Mesendoderm (in vitro differentiated cells): ENCODE measurements at regions not wholly inside any gene's neighbourhood (a gene's known extent, or its start where the extent isn't known, plus 50 kb on each side); places are given as distances from the start of the nearest gene placed in this dataset.

Experiments used
- DNase-seq: peaks from one replicate; pipeline ENCODE4 v3.0.0; 2013
- H2AK5ac ChIP-seq: 2 replicates; pipeline ENCODE4 v1.6.1; 2013; ENCODE audit warnings: low read length, inconsistent platforms
- H2BK120ac ChIP-seq: 2 replicates; pipeline ENCODE4 v1.6.1; 2013; ENCODE audit warnings: low read depth, mild to moderate bottlenecking, low read length, moderate library complexity, mixed read lengths
- H2BK15ac ChIP-seq: replicated peaks from 2 replicates; pipeline ENCODE4 v1.6.1; 2013; ENCODE audit warnings: low read depth, mild to moderate bottlenecking, moderate library complexity
- H2BK5ac ChIP-seq: 2 replicates; pipeline ENCODE4 v1.6.1; 2013; ENCODE audit warnings: low read length, inconsistent platforms
- H3K18ac ChIP-seq: 2 replicates; pipeline ENCODE4 v1.6.1; 2013; ENCODE audit warnings: mild to moderate bottlenecking, low read length, mixed read lengths
- H3K23ac ChIP-seq: one replicate; pipeline ENCODE4 v1.6.1; 2013; ENCODE audit warnings: low read length
- H3K27ac ChIP-seq: 2 replicates; pipeline ENCODE4 v1.5.1; 2013; ENCODE audit warnings: low read depth, mild to moderate bottlenecking, inconsistent platforms, low read length, moderate library complexity
- H3K27me3 ChIP-seq: 2 replicates; pipeline ENCODE4 v1.6.1; 2013; ENCODE audit warnings: low read length, control low read depth, mild to moderate bottlenecking, inconsistent platforms; ENCODE audit not compliant: insufficient read depth, poor library complexity
- H3K36me3 ChIP-seq: 2 replicates; pipeline ENCODE4 v1.6.1; 2013; ENCODE audit warnings: low read length, inconsistent platforms; ENCODE audit not compliant: control insufficient read depth, insufficient read depth
- H3K4ac ChIP-seq: one replicate; pipeline ENCODE4 v1.6.1; 2013; ENCODE audit warnings: low read depth, mild to moderate bottlenecking, low read length, moderate library complexity
- H3K4me1 ChIP-seq: 2 replicates; pipeline ENCODE4 v1.6.1; 2013; ENCODE audit warnings: low read depth, low read length, inconsistent platforms; ENCODE audit not compliant: control insufficient read depth
- H3K4me2 ChIP-seq: 2 replicates; pipeline ENCODE4 v1.6.1; 2013; ENCODE audit warnings: low read length
- H3K4me3 ChIP-seq: 2 replicates; pipeline ENCODE4 v1.5.1; 2013; ENCODE audit warnings: mild to moderate bottlenecking, low read length
- H3K56ac ChIP-seq: one replicate; pipeline ENCODE4 v1.6.1; 2013; ENCODE audit warnings: low read length
- H3K79me1 ChIP-seq: 2 replicates; pipeline ENCODE4 v1.6.1; 2013; ENCODE audit warnings: low read length, inconsistent platforms
- H3K79me2 ChIP-seq: 2 replicates; pipeline ENCODE4 v1.6.1; 2013; ENCODE audit warnings: mild to moderate bottlenecking, low read length; ENCODE audit not compliant: control insufficient read depth, insufficient read depth
- H3K9ac ChIP-seq: 2 replicates; pipeline ENCODE4 v1.6.1; 2013; ENCODE audit warnings: low read length, inconsistent platforms
- H4K5ac ChIP-seq: one replicate; pipeline ENCODE4 v1.6.1; 2013; ENCODE audit warnings: low read length
- H4K8ac ChIP-seq: one replicate; pipeline ENCODE4 v1.6.1; 2013; ENCODE audit warnings: low read depth, mild to moderate bottlenecking, control low read depth, low read length, moderate library complexity
- WGBS: extraction: QIAGEN DNeasy Blood & Tissue Kit; methylation state at CpG from one replicate; pipeline ENCODE4 v1.1.7; 2013; ENCODE audit warnings: low lambda C conversion rate, missing lambda C conversion rate; ENCODE audit not compliant: insufficient coverage; ENCODE audit errors: extremely low coverage; 5-methylcytosine and 5-hydroxymethylcytosine counted together

DNA sequence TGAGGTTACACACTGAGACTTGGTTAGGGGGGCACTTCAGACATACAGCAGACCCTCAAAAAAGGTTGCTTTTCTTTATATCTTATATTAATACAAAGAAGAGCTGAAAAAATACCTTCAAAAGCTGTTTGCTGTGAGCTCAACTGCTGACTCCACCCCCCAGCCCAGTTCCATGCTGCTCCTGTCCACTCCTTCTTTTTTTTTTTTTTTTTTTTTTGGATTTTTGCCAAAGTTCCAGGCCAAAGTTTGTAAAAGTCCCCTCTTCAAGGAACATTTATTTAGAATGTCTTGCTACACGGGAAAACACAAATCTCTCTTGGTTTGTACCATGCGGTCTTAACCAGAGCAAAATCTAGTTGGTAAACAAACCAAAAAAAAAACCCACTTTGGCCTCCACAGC is 85.3 kb upstream of the AKAP12 start:
- H3K36me3 ChIP-seq: no peaks in the 10 kb centered on the region
- no peaks in the 10 kb centered on the region for H3K79me1 ChIP-seq
- H3K79me2 ChIP-seq: no peaks in the 10 kb centered on the region
- no peak overlapping the region for H3K27ac ChIP-seq
- no peaks in the 10 kb centered on the region for H3K27me3 ChIP-seq
- H4K8ac ChIP-seq: no peak overlapping the region
- no peak overlapping the region for H3K56ac ChIP-seq
- no peak overlapping the region for H3K9ac ChIP-seq
- no peak for DNase-seq
- no CpG with 5 or more reads among the region's 2 CpGs for WGBS
- no peak overlapping the region for H3K23ac ChIP-seq
- no peaks in the 10 kb centered on the region for H3K4me1 ChIP-seq
- H2BK15ac ChIP-seq: no peak overlapping the region
- H3K4me2 ChIP-seq: no peak overlapping the region
- H2BK120ac ChIP-seq: no peak overlapping the region
- no peak overlapping the region for H4K5ac ChIP-seq
- no peak overlapping the region for H3K4ac ChIP-seq
- H3K4me3 ChIP-seq: no peak overlapping the region
- no peak overlapping the region for H2BK5ac ChIP-seq
- H2AK5ac ChIP-seq: no peak overlapping the region
- no peak overlapping the region for H3K18ac ChIP-seq

DNA sequence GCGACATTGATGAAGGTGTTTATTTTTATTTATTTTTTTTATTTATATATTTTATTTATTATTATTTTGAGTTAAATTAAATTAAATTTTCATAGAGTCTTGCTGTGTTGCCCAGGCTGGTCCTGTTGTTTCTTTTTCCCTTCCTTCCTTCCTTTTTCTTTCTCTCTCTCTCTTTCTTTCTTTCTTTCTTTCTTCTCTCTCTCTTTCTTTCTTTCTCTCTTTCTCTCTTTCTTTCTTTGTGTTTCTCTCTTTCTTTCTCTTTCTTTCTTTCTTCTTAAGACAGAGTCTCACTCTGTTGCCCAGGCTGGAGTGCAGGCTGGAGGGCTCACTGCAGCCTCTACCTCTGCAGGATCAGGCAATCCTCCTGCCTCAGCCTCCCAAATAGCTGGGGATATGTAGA is 84.7 kb upstream of the AKAP12 start:
- no peaks in the 10 kb centered on the region for H3K79me1 ChIP-seq
- no peak overlapping the region for H2BK5ac ChIP-seq
- no peak overlapping the region for H3K27ac ChIP-seq
- H3K79me2 ChIP-seq: no peaks in the 10 kb centered on the region
- H3K4me2 ChIP-seq: no peak overlapping the region
- no peak overlapping the region for H3K18ac ChIP-seq
- no peak overlapping the region for H3K4me3 ChIP-seq
- H2BK15ac ChIP-seq: no peak overlapping the region
- no peak overlapping the region for H4K8ac ChIP-seq
- H3K9ac ChIP-seq: no peak overlapping the region
- H4K5ac ChIP-seq: no peak overlapping the region
- H2BK120ac ChIP-seq: no peak overlapping the region
- no peaks in the 10 kb centered on the region for H3K36me3 ChIP-seq
- no peak overlapping the region for H3K23ac ChIP-seq
- H3K56ac ChIP-seq: no peak overlapping the region
- H2AK5ac ChIP-seq: no peak overlapping the region
- no CpG with 5 or more reads among the region's 1 CpG for WGBS
- DNase-seq: no peak
- no peaks in the 10 kb centered on the region for H3K4me1 ChIP-seq
- H3K27me3 ChIP-seq: no peaks in the 10 kb centered on the region
- no peak overlapping the region for H3K4ac ChIP-seq

- Histone ChIP-seq H3K9ac (no peak overlapping the region), H3K56ac (no peak overlapping the region), H4K8ac (no peak overlapping the region), H2BK120ac (no peak overlapping the region), H3K79me2 (no peaks in the 10 kb centered on the region), H4K5ac (no peak overlapping the region), H3K4me1 (no peaks in the 10 kb centered on the region), H3K18ac (no peak overlapping the region), H2BK15ac (no peak overlapping the region), H3K4me2 (no peak overlapping the region), H3K27ac (no peak overlapping the region), H3K36me3 (no peaks in the 10 kb centered on the region), H3K23ac (no peak overlapping the region), H2AK5ac (no peak overlapping the region), H3K4ac (no peak overlapping the region), H3K4me3 (no peak overlapping the region), H3K79me1 (no peaks in the 10 kb centered on the region), H3K27me3 (no peaks in the 10 kb centered on the region), H2BK5ac (no peak overlapping the region)
- no CpG with 5 or more reads among the region's 16 CpGs for WGBS
- no peak for DNase-seq
Observed at GRCh38 chr6:151160929-151161757, 78.6 kb upstream of the AKAP12 start.

GRCh38 chr6:151164383-151164782 is 75.4 kb upstream of the AKAP12 start:
- H3K27me3 ChIP-seq: no peaks in the 10 kb centered on the region
- H3K9ac ChIP-seq: no peak overlapping the region
- no peaks in the 10 kb centered on the region for H3K36me3 ChIP-seq
- H3K79me1 ChIP-seq: no peaks in the 10 kb centered on the region
- H3K4me3 ChIP-seq: no peak overlapping the region
- H2BK5ac ChIP-seq: no peak overlapping the region
- H3K23ac ChIP-seq: no peak overlapping the region
- no peak overlapping the region for H2AK5ac ChIP-seq
- H3K79me2 ChIP-seq: no peaks in the 10 kb centered on the region
- no peaks in the 10 kb centered on the region for H3K4me1 ChIP-seq
- WGBS: no CpG with 5 or more reads among the region's 7 CpGs
- no peak overlapping the region for H3K4me2 ChIP-seq
- H2BK15ac ChIP-seq: no peak overlapping the region
- H3K56ac ChIP-seq: no peak overlapping the region
- H2BK120ac ChIP-seq: no peak overlapping the region
- no peak overlapping the region for H3K27ac ChIP-seq
- H3K4ac ChIP-seq: no peak overlapping the region
- H4K8ac ChIP-seq: no peak overlapping the region
- no peak overlapping the region for H3K18ac ChIP-seq
- H4K5ac ChIP-seq: no peak overlapping the region
- DNase-seq: no peak

GRCh38 chr6:151166180-151166579 is 73.6 kb upstream of the AKAP12 start:
- Histone ChIP-seq H3K18ac (no peak overlapping the region), H4K5ac (no peak overlapping the region), H3K4me2 (no peak overlapping the region), H3K4me1 (no peaks in the 10 kb centered on the region), H4K8ac (no peak overlapping the region), H3K27ac (no peak overlapping the region), H3K4ac (no peak overlapping the region), H3K79me1 (no peaks in the 10 kb centered on the region), H2BK15ac (no peak overlapping the region), H3K9ac (no peak overlapping the region), H3K79me2 (no peaks in the 10 kb centered on the region), H3K4me3 (no peak overlapping the region), H3K56ac (no peak overlapping the region), H2AK5ac (no peak overlapping the region), H3K23ac (no peak overlapping the region), H3K27me3 (no peaks in the 10 kb centered on the region), H3K36me3 (no peaks in the 10 kb centered on the region), H2BK5ac (no peak overlapping the region), H2BK120ac (no peak overlapping the region)
- no peak for DNase-seq
- no CpG with 5 or more reads among the region's 1 CpG for WGBS

DNA sequence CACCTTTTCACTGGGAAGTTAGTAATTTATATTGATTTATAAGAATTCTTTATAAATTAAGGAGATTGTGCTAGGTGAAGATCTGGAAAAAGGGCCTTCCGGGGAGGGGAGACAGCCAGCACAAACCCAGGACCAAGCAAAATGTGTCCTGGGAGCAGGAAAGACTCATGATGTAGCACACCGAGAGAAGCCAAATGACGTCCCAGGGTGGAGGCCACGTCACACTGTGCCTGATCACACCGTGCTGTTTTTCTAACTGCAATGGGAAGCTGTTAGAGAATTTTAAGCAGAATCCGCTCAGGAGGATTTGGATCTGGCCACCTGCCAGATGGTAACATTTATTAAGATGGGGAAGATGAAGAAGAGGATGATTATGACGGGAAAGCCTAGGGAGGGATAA is 72.7 kb upstream of the AKAP12 start:
- no peaks in the 10 kb centered on the region for H3K27me3 ChIP-seq
- no peak overlapping the region for H4K5ac ChIP-seq
- H3K4ac ChIP-seq: no peak overlapping the region
- H3K4me2 ChIP-seq: no peak overlapping the region
- H4K8ac ChIP-seq: no peak overlapping the region
- H3K9ac ChIP-seq: no peak overlapping the region
- DNase-seq: no peak
- no peak overlapping the region for H2BK120ac ChIP-seq
- no CpG with 5 or more reads among the region's 7 CpGs for WGBS
- H3K23ac ChIP-seq: no peak overlapping the region
- H3K79me2 ChIP-seq: no peaks in the 10 kb centered on the region
- H2AK5ac ChIP-seq: no peak overlapping the region
- no peak overlapping the region for H2BK5ac ChIP-seq
- no peaks in the 10 kb centered on the region for H3K36me3 ChIP-seq
- H3K18ac ChIP-seq: no peak overlapping the region
- no peak overlapping the region for H2BK15ac ChIP-seq
- no peak overlapping the region for H3K4me3 ChIP-seq
- H3K27ac ChIP-seq: no peak overlapping the region
- no peaks in the 10 kb centered on the region for H3K79me1 ChIP-seq
- no peaks in the 10 kb centered on the region for H3K4me1 ChIP-seq
- no peak overlapping the region for H3K56ac ChIP-seq
